ENCODE measurements at regions not wholly inside any gene's neighbourhood (a gene's known extent, or its start where the extent isn't known, plus 50 kb on each side); places are given as distances from the start of the nearest gene placed in this dataset.

DNA sequence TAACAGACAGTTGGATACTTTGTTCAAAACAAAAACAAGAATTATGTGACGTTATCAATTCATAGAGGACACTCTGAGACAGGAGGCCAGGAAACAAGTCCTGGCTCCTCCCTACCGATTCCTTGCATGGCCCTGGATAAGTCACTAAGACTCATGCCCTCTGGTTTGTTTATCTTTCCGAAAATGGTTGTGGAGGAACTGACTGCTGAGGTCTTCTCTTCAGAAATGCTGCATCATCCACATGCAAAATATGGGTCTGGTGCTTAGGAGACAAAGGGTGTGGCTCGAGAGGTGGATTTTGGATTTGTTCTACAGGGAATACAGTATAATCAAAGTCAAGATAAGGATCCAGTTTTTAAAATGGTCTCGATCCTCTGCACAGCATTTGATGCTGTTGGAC is 130.9 kb downstream of the RELL1 start:
- DNase-seq, result no peak

DNA sequence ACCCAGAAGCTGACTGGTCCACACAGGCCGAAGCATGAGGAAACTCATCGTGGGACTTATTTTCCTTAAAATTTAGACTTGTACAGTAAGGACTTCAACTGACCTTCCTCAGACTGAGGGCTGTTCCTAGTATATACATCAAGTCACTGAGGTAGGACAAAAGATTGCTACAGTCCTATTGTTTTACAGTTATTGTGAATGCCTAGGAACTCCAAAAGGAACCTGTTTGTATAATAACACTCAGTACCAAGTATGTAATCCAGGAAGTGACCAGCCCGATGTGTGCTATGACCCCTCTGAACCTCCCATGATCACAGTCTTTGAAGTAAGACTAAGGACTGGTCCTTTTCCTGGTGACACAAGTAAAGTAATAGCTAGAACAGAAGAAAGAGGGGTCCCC is 136.3 kb downstream of the RELL1 start:
- DNase-seq, result peak; percentile 77

- peak; percentile 89 for DNase-seq
Observed at GRCh38 chr4:37549041-37549440, 137.1 kb downstream of the RELL1 start.

- no peak for DNase-seq
Observed at GRCh38 chr4:37546586-37546985, 139.6 kb downstream of the RELL1 start.

DNA sequence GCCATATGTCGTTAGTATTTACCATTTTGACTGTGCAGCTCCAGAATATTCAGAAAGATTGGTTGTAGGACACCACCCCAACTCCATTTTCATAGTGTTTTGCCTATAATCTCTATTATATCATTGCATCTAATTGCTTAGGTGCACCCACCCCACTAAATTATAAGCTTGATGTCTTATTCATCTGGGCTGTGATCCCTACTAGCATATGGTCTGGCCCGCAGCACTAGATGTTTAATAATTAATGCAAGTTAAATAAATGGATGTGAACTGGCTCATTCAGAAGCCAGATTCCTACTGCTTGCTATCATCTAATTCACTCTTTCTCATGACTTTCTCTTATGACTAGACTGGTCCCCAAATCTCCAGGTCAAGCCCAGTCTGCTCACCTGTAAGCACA is 143.5 kb downstream of the RELL1 start:
- DNase-seq, result no peak

- DNase-seq, result no peak
Observed at GRCh38 chr4:37541956-37542355, 144.2 kb downstream of the RELL1 start.

GRCh38 chr4:37540486-37540885 is 145.7 kb downstream of the RELL1 start:
- no peak for DNase-seq

DNA sequence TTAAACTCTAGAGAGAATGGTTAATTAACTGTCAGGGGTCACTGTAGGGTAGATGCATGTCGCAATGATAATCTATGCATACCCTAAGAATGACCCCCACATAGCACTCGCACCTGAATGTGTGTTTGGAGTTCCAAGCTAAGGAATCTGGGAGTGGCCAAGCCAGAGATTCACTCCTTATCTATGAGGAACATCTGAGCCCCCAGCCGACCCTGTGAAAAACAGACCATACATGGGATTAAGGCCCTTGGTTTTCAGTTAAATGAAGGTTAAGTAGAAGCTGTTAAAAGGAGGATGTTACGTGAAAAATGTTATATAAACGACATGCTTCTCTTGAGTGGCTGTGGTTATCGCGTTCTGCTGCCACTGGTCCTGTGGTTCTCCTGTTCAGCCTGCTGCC is 147.2 kb downstream of the RELL1 start:
- no peak for DNase-seq

- DNase-seq, result no peak
Observed at GRCh38 chr4:37537484-37537883, 148.7 kb downstream of the RELL1 start.

GRCh38 chr4:37535872-37536271 is 150.3 kb downstream of the RELL1 start:
- no peak for DNase-seq

DNA sequence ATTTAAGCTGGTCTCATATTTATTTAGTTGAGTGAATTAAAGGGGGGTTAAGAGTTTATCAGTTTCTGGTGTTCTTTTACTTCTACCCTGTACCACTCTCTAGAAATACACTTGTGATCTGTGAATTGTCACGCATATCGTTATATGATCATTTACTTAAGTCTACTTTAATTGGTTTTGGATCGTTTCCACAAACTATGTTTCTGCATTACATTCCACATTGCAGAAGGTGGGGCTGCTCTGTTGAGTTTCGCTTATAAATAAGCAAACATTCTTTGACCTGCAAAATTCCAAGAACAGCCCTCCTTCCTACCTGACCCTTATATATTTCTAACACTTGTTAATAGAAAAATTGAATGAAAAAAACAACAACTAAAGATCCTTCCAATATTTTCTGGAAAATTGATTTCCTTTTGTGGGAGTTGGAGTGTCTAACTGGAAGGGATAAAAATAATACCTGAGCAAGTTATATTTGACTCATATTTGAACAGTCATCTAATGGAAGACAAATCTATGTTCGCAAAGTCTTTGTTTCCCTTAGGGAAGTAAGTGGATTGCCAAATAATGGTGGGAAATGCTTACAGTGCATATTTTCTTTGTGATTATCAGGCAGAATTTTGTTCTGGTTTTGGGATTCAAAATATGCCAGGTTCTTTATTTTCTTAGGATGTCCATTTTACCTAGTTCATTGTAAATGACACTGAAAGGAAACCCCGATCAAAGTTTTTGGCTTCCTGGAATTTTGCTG is 152.7 kb downstream of the RELL1 start:
- no peak for DNase-seq

DNA sequence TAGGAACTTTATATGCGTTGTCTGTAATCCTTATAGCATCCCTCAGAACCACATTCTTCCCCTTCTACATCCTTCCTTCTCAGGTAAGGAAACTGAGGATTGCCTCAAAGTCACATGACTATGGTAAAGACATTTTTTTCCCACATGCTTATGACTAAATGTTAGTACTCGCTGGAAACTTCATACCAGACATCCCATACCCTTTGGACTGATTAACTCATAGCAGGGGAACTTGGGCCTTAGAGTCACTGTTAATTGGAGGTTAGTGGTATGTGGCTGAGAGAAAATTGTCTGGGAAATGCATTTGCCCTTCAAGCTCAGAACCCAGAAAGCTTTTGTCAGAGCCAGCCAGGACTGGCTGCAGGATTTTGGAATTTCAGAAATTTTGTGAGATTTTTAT is 155.0 kb downstream of the RELL1 start:
- no peak for DNase-seq

DNA sequence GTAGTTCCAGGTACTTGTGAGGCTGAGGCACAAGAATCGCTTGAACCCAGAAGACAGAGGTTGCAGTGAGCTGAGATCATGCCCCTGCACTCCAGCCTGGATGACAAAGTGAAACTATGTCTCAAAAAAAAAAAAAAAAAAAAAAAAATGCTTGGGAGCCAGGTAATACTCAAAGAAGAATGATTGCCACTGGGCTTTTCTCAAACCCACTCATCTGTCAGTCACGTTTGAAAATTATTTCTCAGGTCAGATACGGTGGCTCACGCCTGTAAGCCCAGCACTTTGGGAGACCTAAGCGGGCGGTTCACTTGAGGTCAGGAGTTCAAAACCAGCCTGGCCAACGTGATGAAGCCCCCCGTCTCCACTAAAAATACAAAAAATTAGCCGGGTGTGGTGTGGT is 155.7 kb downstream of the RELL1 start:
- no peak for DNase-seq

- DNase-seq, result no peak
Observed at GRCh38 chr4:37528166-37528885, 157.8 kb downstream of the RELL1 start.

DNA sequence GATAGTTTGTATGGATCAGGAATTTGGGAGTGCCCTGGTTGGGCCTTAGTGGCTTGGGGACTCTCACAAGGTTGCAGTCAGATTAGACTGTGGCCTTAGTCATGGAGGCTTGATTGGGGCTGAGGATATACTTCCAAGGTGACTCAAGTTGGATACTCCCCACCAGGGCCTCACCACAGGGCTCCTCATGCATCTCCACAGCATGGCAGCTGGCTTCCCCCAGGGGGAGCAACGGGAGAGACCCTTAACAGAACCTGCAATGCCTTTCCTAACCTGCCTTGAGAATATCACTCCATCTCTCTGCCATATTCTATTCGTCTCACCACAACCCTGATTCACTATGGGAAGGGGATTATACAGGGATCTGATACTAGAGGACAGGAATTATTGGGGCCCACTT is 161.9 kb downstream of the RELL1 start:
- no peak for DNase-seq

GRCh38 chr4:37522996-37523395 is 163.2 kb downstream of the RELL1 start:
- no peak for DNase-seq

- no peak for DNase-seq
Observed at GRCh38 chr4:37517326-37517725, 168.8 kb downstream of the RELL1 start.

GRCh38 chr4:37516057-37516775 is 170.0 kb downstream of the RELL1 start:
- no peak for DNase-seq

DNA sequence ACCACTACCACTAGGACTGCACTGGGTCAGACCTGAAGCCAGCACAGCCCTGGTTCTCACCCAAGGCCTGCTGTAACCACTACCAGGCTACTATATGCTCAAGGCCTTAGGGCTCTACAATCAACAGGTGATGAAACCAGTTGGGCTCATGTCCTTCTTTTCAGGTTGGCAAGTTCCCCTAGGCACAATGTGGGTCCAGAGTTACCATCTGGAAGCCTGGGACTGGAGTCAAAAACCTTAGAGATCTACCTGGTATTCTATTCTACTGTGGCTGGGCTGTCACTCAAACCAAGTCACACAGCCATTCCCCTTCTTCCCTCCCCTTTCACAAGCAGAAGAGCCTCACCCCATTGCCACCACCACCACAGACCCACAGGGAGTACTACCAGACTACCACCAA is 175.6 kb downstream of the RELL1 start:
- DNase-seq, result no peak

- no peak for DNase-seq
Observed at GRCh38 chr4:37503261-37503660, 182.9 kb downstream of the RELL1 start.

DNA sequence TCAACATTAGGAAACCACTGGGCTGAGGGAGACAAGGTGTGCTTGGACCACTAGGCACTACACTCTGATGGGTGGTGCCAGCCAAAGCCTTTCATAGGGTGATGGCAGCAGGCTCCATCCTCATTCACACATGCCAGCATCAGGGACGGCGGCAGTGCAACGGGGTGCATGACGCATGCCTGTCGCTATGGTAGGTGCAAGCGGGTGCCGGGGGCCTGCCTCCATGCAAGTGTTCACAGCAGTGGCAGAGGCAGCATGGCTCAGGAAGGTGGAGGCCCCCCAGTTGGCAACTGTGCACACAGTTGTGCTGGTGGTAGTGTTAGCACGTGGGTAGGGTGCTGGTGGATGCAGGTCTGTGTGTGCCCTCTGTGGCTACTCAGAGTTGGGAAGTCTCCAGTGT is 184.1 kb downstream of the RELL1 start:
- DNase-seq, result no peak
